ENCODE measurements at regions not wholly inside any gene's neighbourhood (a gene's known extent, or its start where the extent isn't known, plus 50 kb on each side); places are given as distances from the start of the nearest gene placed in this dataset.

DNA sequence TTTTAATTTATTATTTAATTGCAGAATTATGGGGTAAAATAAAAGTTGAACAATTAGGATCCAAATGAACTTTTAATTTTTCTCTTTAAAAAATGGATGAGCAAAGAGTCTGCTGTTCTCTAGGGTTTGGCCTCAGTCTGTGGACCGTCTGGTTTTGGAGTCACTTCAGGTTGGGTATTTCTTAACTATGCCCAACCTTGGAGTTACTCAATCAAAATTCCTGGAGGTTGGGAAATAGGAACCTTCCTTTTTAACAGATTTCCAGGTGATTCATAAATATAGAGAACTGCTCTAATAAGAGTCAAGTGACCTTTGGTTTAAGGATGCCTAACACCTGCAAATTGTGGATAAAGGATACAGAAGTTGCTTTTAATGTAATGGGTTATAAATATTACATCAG, 241.5 kb upstream of the GCFC2 start:
- Histone ChIP-seq H3K36me3 (ENCODE audit: insufficient read depth, low read length) (no peaks in the 10 kb centered on the region), H3K27me3 (ENCODE audit: control insufficient read depth in 1 of 2, insufficient read depth in 2 of 2, low read length in 2 of 2) (no peaks in the 10 kb centered on the region), H3K27ac (ENCODE audit: low read depth in 1 of 2, low read length in 2 of 2) (no peak overlapping the region), H3K4me3 (ENCODE audit: low read length) (no peak overlapping the region), H3K4me1 (ENCODE audit: insufficient read depth, low read length) (no peaks in the 10 kb centered on the region), H3K9me3 (ENCODE audit: control insufficient read depth in 1 of 2, insufficient read depth in 1 of 2, low read length in 2 of 2) (no peaks in the 10 kb centered on the region)
- TF ChIP-seq, protein P1, sequence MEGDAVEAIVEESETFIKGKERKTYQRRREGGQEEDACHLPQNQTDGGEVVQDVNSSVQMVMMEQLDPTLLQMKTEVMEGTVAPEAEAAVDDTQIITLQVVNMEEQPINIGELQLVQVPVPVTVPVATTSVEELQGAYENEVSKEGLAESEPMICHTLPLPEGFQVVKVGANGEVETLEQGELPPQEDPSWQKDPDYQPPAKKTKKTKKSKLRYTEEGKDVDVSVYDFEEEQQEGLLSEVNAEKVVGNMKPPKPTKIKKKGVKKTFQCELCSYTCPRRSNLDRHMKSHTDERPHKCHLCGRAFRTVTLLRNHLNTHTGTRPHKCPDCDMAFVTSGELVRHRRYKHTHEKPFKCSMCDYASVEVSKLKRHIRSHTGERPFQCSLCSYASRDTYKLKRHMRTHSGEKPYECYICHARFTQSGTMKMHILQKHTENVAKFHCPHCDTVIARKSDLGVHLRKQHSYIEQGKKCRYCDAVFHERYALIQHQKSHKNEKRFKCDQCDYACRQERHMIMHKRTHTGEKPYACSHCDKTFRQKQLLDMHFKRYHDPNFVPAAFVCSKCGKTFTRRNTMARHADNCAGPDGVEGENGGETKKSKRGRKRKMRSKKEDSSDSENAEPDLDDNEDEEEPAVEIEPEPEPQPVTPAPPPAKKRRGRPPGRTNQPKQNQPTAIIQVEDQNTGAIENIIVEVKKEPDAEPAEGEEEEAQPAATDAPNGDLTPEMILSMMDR (IDR thresholded peaks at IDR 0.05) = no peak
- Mint-ChIP-seq H3K4me3 (no peak overlapping the region), H3K9me3 (no peaks in the 10 kb centered on the region), H3K4me1 (ENCODE audit: low read depth) (no peaks in the 10 kb centered on the region), H3K27ac (no peak overlapping the region), H3K27me3 (no peaks in the 10 kb centered on the region), H3K36me3 (ENCODE audit: low read depth) (no peaks in the 10 kb centered on the region)
- POLR2A ChIA-PET = no interaction called here
- DNase-seq (no peak), ATAC-seq (ENCODE audit: poor library complexity) (no peak)
- CTCF ChIA-PET = no interaction called here
- intact Hi-C loops (cut with DNase I, micrococcal nuclease) = no loop called here

DNA sequence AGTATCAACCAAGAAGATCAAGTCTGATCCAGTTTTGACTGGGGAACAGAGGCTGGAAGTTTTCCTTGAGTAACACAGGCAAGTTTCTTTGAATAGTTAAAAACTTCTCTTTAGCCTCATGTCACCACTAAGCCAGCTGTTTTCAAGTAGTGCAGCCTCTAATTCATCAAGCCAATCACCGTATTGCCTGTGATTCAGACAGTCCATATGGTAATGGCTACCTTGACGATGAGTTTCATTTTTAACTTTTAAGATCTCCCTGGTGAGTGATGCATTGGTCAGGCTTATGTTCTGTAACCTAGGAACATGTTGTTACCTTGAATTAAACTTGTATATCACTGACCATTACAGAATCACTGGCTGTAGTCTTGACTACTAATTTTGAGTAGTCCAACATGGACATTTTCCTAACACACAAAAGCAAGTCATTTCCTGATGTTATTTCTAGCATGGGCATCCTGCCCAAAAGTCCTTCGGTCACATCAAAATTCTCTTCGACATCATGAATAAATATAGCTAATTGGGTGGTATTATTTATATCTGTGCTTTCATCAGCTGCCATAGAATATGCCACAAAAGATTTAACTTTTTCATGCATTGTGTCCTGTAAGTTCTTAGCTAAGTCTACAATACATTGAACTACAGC, 238.8 kb upstream of the GCFC2 start:
- H3K9me3 ChIP-seq (ENCODE audit: control insufficient read depth in 1 of 2, insufficient read depth in 1 of 2, low read length in 2 of 2) = no peaks in the 10 kb centered on the region
- DNase-seq (no peak), ATAC-seq (ENCODE audit: poor library complexity) (no peak)
- no peak overlapping the region for H3K4me3 Mint-ChIP-seq
- no peaks in the 10 kb centered on the region for H3K9me3 Mint-ChIP-seq
- H3K36me3 ChIP-seq (ENCODE audit: insufficient read depth, low read length) = no peaks in the 10 kb centered on the region
- H3K27me3 ChIP-seq (ENCODE audit: control insufficient read depth in 1 of 2, insufficient read depth in 2 of 2, low read length in 2 of 2) = no peaks in the 10 kb centered on the region
- no peak overlapping the region for H3K27ac ChIP-seq (ENCODE audit: low read depth in 1 of 2, low read length in 2 of 2)
- intact Hi-C loops (cut with DNase I, micrococcal nuclease) = no loop called here
- TF ChIP-seq, protein P1 (IDR thresholded peaks at IDR 0.05) = no peak
- no peak overlapping the region for H3K27ac Mint-ChIP-seq
- POLR2A ChIA-PET = no interaction called here
- H3K4me3 ChIP-seq (ENCODE audit: low read length) = no peak overlapping the region
- H3K27me3 Mint-ChIP-seq = no peaks in the 10 kb centered on the region
- H3K36me3 Mint-ChIP-seq (ENCODE audit: low read depth) = no peaks in the 10 kb centered on the region
- no peaks in the 10 kb centered on the region for H3K4me1 Mint-ChIP-seq (ENCODE audit: low read depth)
- no peaks in the 10 kb centered on the region for H3K4me1 ChIP-seq (ENCODE audit: insufficient read depth, low read length)
- CTCF ChIA-PET = no interaction called here

DNA sequence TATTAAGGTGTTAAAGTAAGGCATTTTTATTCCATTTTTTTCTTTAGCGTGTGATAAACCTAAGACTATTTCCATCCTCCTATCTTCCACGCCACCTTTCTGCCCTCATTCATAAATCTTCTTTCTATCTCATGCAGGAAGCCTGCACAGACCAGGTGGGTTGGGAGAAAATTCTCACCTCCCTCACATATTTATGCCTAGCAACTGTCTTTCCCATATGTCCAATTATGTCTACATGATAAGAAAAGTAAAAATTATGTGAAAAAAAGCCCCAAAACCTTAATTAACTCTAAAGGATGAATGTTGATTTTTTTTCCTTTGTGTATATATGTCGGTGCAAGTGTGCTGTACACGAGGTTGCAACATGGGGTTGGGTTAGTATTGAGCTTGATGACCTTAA, 225.6 kb upstream of the GCFC2 start:
- H3K4me3 Mint-ChIP-seq = no peak overlapping the region
- no peaks in the 10 kb centered on the region for H3K36me3 Mint-ChIP-seq (ENCODE audit: low read depth)
- ATAC-seq (ENCODE audit: poor library complexity) = no peak
- intact Hi-C loops (cut with DNase I, micrococcal nuclease) = no loop called here
- H3K4me1 Mint-ChIP-seq (ENCODE audit: low read depth) = no peaks in the 10 kb centered on the region
- CTCF ChIA-PET = no interaction called here
- no peak for DNase-seq
- no peak overlapping the region for H3K27ac Mint-ChIP-seq
- Histone ChIP-seq H3K36me3 (ENCODE audit: insufficient read depth, low read length) (no peaks in the 10 kb centered on the region), H3K27me3 (ENCODE audit: control insufficient read depth in 1 of 2, insufficient read depth in 2 of 2, low read length in 2 of 2) (no peaks in the 10 kb centered on the region), H3K27ac (ENCODE audit: low read depth in 1 of 2, low read length in 2 of 2) (no peak overlapping the region), H3K4me1 (ENCODE audit: insufficient read depth, low read length) (no peaks in the 10 kb centered on the region), H3K4me3 (ENCODE audit: low read length) (no peak overlapping the region), H3K9me3 (ENCODE audit: control insufficient read depth in 1 of 2, insufficient read depth in 1 of 2, low read length in 2 of 2) (peaks cover 0 to 4% of the 10 kb centered on the region in 2 experiments)
- no peaks in the 10 kb centered on the region for H3K27me3 Mint-ChIP-seq
- TF ChIP-seq, protein P1 (IDR thresholded peaks at IDR 0.05) = no peak
- POLR2A ChIA-PET = no interaction called here
- H3K9me3 Mint-ChIP-seq = peaks cover 7% of the 10 kb centered on the region
